Activated naive CD4-positive, alpha-beta T cell treated with anti-CD3 and anti-CD28 coated beads, Interleukin-2, amount 50 U/mL, for 24 hours (primary cell): ENCODE measurements at regions not wholly inside any gene's neighbourhood (a gene's known extent, or its start where the extent isn't known, plus 50 kb on each side); places are given as distances from the start of the nearest gene placed in this dataset.

Experiments used
- H3K27ac Mint-ChIP-seq: one replicate; pipeline ENCODE4 v1.8.0; 2021; ENCODE audit warnings: mild to moderate bottlenecking, mixed read lengths
- H3K27me3 Mint-ChIP-seq: one replicate; pipeline ENCODE4 v1.8.0; 2021; ENCODE audit warnings: mixed read lengths
- H3K36me3 Mint-ChIP-seq: one replicate; pipeline ENCODE4 v1.8.0; 2021; ENCODE audit warnings: mixed read lengths
- H3K4me1 Mint-ChIP-seq: one replicate; pipeline ENCODE4 v1.8.0; 2021; ENCODE audit warnings: mixed read lengths
- H3K4me3 Mint-ChIP-seq: one replicate; pipeline ENCODE4 v1.8.0; 2021; ENCODE audit warnings: mild to moderate bottlenecking, mixed read lengths
- H3K9me3 Mint-ChIP-seq: one replicate; pipeline ENCODE4 v1.8.0; 2021; ENCODE audit warnings: mixed read lengths

GRCh38 chr2:19846567-19846966 is 55.2 kb downstream of the TTC32 start:
- no peaks in the 10 kb centered on the region for H3K36me3 Mint-ChIP-seq
- no peaks in the 10 kb centered on the region for H3K4me1 Mint-ChIP-seq
- H3K9me3 Mint-ChIP-seq = no peaks in the 10 kb centered on the region
- H3K27me3 Mint-ChIP-seq = peaks cover 7% of the 10 kb centered on the region
- H3K4me3 Mint-ChIP-seq = no peak overlapping the region
- no peak overlapping the region for H3K27ac Mint-ChIP-seq

- Mint-ChIP-seq H3K27me3 (peaks cover 7% of the 10 kb centered on the region), H3K27ac (no peak overlapping the region), H3K36me3 (no peaks in the 10 kb centered on the region), H3K9me3 (no peaks in the 10 kb centered on the region), H3K4me3 (no peak overlapping the region), H3K4me1 (no peaks in the 10 kb centered on the region)
Measured at GRCh38 chr2:19846030-19846429, 55.8 kb downstream of the TTC32 start.

- H3K27me3 Mint-ChIP-seq = peaks cover 6% of the 10 kb centered on the region
- H3K4me3 Mint-ChIP-seq = no peak overlapping the region
- no peaks in the 10 kb centered on the region for H3K4me1 Mint-ChIP-seq
- H3K36me3 Mint-ChIP-seq = no peaks in the 10 kb centered on the region
- no peak overlapping the region for H3K27ac Mint-ChIP-seq
- H3K9me3 Mint-ChIP-seq = no peaks in the 10 kb centered on the region
Measured at GRCh38 chr2:19845323-19845920, 56.4 kb downstream of the TTC32 start.

- Mint-ChIP-seq H3K4me1 (no peaks in the 10 kb centered on the region), H3K27ac (no peak overlapping the region), H3K9me3 (no peaks in the 10 kb centered on the region), H3K4me3 (no peak overlapping the region), H3K36me3 (no peaks in the 10 kb centered on the region), H3K27me3 (peaks cover 8% of the 10 kb centered on the region)
Measured at GRCh38 chr2:19844750-19845149, 57.0 kb downstream of the TTC32 start.

GRCh38 chr2:19843992-19844515 is 57.7 kb downstream of the TTC32 start:
- H3K36me3 Mint-ChIP-seq = no peaks in the 10 kb centered on the region
- H3K27ac Mint-ChIP-seq = no peak overlapping the region
- peaks cover 14% of the 10 kb centered on the region for H3K27me3 Mint-ChIP-seq
- H3K4me1 Mint-ChIP-seq = no peaks in the 10 kb centered on the region
- no peak overlapping the region for H3K4me3 Mint-ChIP-seq
- no peaks in the 10 kb centered on the region for H3K9me3 Mint-ChIP-seq

- Mint-ChIP-seq H3K27me3 (peaks cover 15% of the 10 kb centered on the region), H3K36me3 (no peaks in the 10 kb centered on the region)
Measured at GRCh38 chr2:19841918-19842693, 59.7 kb downstream of the TTC32 start.

GRCh38 chr2:19839438-19839837 is 62.3 kb downstream of the TTC32 start:
- H3K27me3 Mint-ChIP-seq = peaks cover 12% of the 10 kb centered on the region
- no peaks in the 10 kb centered on the region for H3K36me3 Mint-ChIP-seq
- H3K4me3 Mint-ChIP-seq = no peak overlapping the region
- H3K9me3 Mint-ChIP-seq = no peaks in the 10 kb centered on the region
- no peak overlapping the region for H3K27ac Mint-ChIP-seq
- H3K4me1 Mint-ChIP-seq = no peaks in the 10 kb centered on the region

More at GRCh38 chr2:19841918-19842693, 59.7 kb downstream of the TTC32 start:
- no peaks in the 10 kb centered on the region for H3K4me1 Mint-ChIP-seq
- no peak overlapping the region for H3K4me3 Mint-ChIP-seq
- H3K9me3 Mint-ChIP-seq = no peaks in the 10 kb centered on the region
- no peak overlapping the region for H3K27ac Mint-ChIP-seq

GRCh38 chr2:19838616-19839015 is 63.2 kb downstream of the TTC32 start:
- H3K27me3 Mint-ChIP-seq = peaks cover 11% of the 10 kb centered on the region
- H3K27ac Mint-ChIP-seq = no peak overlapping the region
- no peaks in the 10 kb centered on the region for H3K4me1 Mint-ChIP-seq
- no peak overlapping the region for H3K4me3 Mint-ChIP-seq
- H3K9me3 Mint-ChIP-seq = no peaks in the 10 kb centered on the region
- H3K36me3 Mint-ChIP-seq = no peaks in the 10 kb centered on the region

- no peaks in the 10 kb centered on the region for H3K9me3 Mint-ChIP-seq
- H3K27ac Mint-ChIP-seq = no peak overlapping the region
- no peaks in the 10 kb centered on the region for H3K36me3 Mint-ChIP-seq
- H3K4me3 Mint-ChIP-seq = no peak overlapping the region
- H3K4me1 Mint-ChIP-seq = no peaks in the 10 kb centered on the region
- peaks cover 11% of the 10 kb centered on the region for H3K27me3 Mint-ChIP-seq
Measured at GRCh38 chr2:19837235-19837766, 64.5 kb downstream of the TTC32 start.

GRCh38 chr2:19835781-19836281 is 66.0 kb downstream of the TTC32 start:
- Mint-ChIP-seq H3K4me3 (no peak overlapping the region), H3K27me3 (peaks cover 10% of the 10 kb centered on the region), H3K27ac (no peak overlapping the region), H3K4me1 (no peaks in the 10 kb centered on the region), H3K9me3 (no peaks in the 10 kb centered on the region), H3K36me3 (no peaks in the 10 kb centered on the region)

GRCh38 chr2:19833978-19834377 is 67.8 kb downstream of the TTC32 start:
- Mint-ChIP-seq H3K4me1 (no peaks in the 10 kb centered on the region), H3K27me3 (peaks cover 5% of the 10 kb centered on the region), H3K9me3 (no peaks in the 10 kb centered on the region), H3K27ac (no peak overlapping the region), H3K4me3 (no peak overlapping the region), H3K36me3 (no peaks in the 10 kb centered on the region)

- Mint-ChIP-seq H3K36me3 (no peaks in the 10 kb centered on the region), H3K27ac (no peak overlapping the region), H3K4me3 (no peak overlapping the region), H3K27me3 (peaks cover 26% of the 10 kb centered on the region), H3K4me1 (no peaks in the 10 kb centered on the region), H3K9me3 (no peaks in the 10 kb centered on the region)
Measured at GRCh38 chr2:19829672-19830071, 72.1 kb downstream of the TTC32 start.

- no peak overlapping the region for H3K4me3 Mint-ChIP-seq
- H3K27me3 Mint-ChIP-seq = peaks cover 31% of the 10 kb centered on the region
Measured at GRCh38 chr2:19826874-19827273, 74.9 kb downstream of the TTC32 start.

GRCh38 chr2:19823507-19823906 is 78.3 kb downstream of the TTC32 start:
- no peaks in the 10 kb centered on the region for H3K36me3 Mint-ChIP-seq

More at GRCh38 chr2:19826874-19827273, 74.9 kb downstream of the TTC32 start:
- Mint-ChIP-seq H3K27ac (no peak overlapping the region), H3K4me1 (no peaks in the 10 kb centered on the region), H3K9me3 (no peaks in the 10 kb centered on the region), H3K36me3 (no peaks in the 10 kb centered on the region)

GRCh38 chr2:19819097-19820065 is 82.4 kb downstream of the TTC32 start:
- Mint-ChIP-seq H3K4me1 (no peaks in the 10 kb centered on the region), H3K36me3 (no peaks in the 10 kb centered on the region), H3K27ac (no peak overlapping the region), H3K9me3 (no peaks in the 10 kb centered on the region), H3K27me3 (peaks cover 10% of the 10 kb centered on the region), H3K4me3 (no peak overlapping the region)

More at GRCh38 chr2:19823507-19823906, 78.3 kb downstream of the TTC32 start:
- H3K9me3 Mint-ChIP-seq = no peaks in the 10 kb centered on the region
- H3K27me3 Mint-ChIP-seq = peaks cover 30% of the 10 kb centered on the region
- no peak overlapping the region for H3K4me3 Mint-ChIP-seq
- no peaks in the 10 kb centered on the region for H3K4me1 Mint-ChIP-seq
- no peak overlapping the region for H3K27ac Mint-ChIP-seq
